Coronary artery (tissue), 2 donors: ENCODE measurements at regions not wholly inside any gene's neighbourhood (a gene's known extent, or its start where the extent isn't known, plus 50 kb on each side); places are given as distances from the start of the nearest gene placed in this dataset.
"Not testable (repeated sequence)": the region's sequence is repeated elsewhere in the genome, so short reads cannot be mapped to it uniquely, and the experiment has no call there.

Source experiments
- DNase-seq: peaks from one replicate; pipeline ENCODE4 v3.0.0-alpha.2; 2017; ENCODE audit warnings: low spot score
- H3K27ac ChIP-seq, 2 donors: fragments of 200-600 bp; sonication (generic); one replicate each; pipeline ENCODE4 v1.5.1; 2016 to 2019
- H3K4me3 ChIP-seq: fragments of 200-600 bp; sonication (generic); 2 replicates; pipeline ENCODE4 v1.5.1; 2016; ENCODE audit warnings: mild to moderate bottlenecking, moderate library complexity
- TF ChIP-seq, protein P1 (sequence below): fragments of 200-600 bp; sonication (generic); IDR thresholded peaks from one replicate; pipeline ENCODE4 v1.5.1; 2019; ENCODE audit warnings: antibody characterized with exemption

DNA sequence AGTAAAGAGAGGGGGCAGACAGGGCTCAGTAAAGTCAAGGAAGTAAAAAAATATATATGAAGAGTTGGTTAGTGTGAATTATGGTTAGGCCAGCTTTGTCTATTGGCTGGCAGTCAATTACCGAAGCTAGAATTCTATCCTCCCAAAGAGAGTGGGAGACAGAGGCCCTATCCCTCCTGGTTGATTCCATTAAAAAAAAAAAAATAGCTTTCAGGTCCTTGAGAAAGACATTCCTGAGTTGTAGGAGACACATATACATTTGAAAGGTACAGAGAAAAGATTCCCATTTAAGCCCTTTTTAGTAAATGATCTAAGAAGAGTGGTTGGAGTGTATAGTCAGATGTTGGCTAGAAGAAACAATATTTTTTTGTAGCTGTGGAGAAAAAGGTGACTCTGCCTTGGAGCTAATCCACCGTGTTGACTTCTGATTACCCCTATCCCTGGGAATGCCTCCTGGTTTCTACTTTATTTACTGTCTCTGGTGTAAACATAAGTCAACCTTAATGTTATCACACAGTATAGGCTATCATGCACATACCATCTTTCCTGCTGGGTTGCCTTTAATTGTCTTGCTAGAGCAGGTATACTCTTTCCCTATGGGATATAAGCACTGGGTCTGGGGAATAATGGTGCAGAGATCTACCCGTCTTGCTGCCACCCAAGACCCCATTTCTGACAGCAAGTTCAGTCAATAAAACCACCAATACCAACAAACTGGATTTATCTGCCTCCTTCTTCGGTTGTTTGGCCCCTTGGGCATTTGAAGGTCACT, 859.9 kb upstream of the ATXN7L3B start:
- no peak for DNase-seq
- TF ChIP-seq, protein P1, sequence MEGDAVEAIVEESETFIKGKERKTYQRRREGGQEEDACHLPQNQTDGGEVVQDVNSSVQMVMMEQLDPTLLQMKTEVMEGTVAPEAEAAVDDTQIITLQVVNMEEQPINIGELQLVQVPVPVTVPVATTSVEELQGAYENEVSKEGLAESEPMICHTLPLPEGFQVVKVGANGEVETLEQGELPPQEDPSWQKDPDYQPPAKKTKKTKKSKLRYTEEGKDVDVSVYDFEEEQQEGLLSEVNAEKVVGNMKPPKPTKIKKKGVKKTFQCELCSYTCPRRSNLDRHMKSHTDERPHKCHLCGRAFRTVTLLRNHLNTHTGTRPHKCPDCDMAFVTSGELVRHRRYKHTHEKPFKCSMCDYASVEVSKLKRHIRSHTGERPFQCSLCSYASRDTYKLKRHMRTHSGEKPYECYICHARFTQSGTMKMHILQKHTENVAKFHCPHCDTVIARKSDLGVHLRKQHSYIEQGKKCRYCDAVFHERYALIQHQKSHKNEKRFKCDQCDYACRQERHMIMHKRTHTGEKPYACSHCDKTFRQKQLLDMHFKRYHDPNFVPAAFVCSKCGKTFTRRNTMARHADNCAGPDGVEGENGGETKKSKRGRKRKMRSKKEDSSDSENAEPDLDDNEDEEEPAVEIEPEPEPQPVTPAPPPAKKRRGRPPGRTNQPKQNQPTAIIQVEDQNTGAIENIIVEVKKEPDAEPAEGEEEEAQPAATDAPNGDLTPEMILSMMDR: no peak
- no peak overlapping the region for H3K27ac ChIP-seq
- no peak overlapping the region for H3K4me3 ChIP-seq

DNA sequence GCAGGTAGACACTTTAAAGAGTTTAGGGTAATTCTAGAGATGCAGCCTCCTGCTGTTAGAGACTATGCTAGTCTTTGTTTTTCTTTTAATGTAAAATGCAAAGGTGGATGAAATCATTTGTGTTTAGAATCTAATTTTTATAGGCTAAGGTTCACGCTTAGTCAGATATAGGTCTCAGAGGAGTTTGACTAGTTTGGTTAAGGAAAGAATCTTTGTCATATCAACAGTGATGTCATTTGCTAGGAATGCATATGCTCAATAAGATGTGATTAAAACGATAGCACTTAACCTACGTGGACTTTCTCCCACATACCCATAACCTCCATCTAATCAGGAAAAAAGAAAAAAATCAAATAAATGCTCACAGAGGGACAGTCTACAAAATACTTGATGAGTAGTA, 859.3 kb upstream of the ATXN7L3B start:
- no peak overlapping the region for H3K27ac ChIP-seq
- no peak overlapping the region for H3K4me3 ChIP-seq
- TF ChIP-seq, protein P1: no peak
- DNase-seq: no peak

DNA sequence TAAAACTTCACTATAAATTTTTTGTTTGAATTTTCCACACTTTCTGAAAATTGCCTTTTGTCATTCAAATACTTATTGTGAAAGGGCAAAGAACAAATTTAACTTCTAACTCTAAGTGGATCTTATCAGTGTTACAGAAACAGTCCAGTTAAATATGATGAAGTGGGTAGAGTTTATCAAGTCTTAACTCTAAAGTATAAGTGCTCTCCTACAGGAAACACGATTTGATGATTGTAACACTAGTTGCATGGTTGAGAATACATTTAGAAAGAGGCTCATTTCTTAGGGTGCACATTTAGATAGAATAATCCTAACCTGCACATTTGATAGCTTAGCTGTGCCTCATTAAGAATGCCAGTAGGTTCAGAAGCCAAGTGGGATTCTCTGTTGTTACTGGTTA, 838.3 kb upstream of the ATXN7L3B start:
- TF ChIP-seq, protein P1: no peak
- Histone ChIP-seq H3K27ac (no peak overlapping the region), H3K4me3 (no peak overlapping the region)
- no peak for DNase-seq

DNA sequence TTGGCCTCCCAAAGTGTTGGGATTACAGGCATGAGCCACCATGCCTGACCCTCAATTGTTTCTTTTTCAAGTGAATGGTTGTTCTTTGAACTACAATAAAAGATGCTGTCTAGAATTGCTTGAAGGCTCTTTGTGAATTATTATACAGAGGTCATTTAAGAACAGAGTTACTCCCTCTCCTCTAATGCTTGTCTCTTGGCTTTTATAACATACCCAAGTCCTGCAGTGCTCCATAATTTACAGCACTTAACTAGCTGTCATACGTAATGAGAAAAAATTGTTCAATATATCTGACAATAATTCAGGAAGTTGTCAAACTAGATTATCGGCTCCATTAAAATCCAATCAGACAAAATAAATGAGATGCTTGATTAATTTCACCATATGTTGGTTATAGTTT, 823.0 kb upstream of the ATXN7L3B start:
- no peak overlapping the region for H3K27ac ChIP-seq
- TF ChIP-seq, protein P1: no peak
- no peak for DNase-seq
- no peak overlapping the region for H3K4me3 ChIP-seq

DNA sequence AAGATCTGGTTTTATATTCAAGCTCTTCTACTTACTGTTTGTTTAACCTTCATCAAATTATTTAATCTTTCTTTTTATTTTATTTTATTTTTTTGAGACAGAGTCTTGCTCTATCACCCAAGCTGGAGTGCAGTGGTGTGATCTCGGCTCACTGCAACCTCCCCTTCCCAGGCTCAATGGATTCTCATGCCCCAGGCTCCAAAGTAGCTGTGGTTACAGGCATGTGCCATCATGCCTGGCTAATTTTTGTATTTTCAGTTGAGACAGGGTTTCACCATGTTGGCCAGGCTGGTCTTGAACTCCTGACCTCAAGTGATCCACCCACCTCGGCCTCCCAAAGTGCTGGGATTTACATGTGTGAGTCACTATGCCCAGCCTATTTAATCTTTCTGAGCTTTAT, 821.5 kb upstream of the ATXN7L3B start:
- H3K27ac ChIP-seq, DNase-seq, H3K4me3 ChIP-seq: not testable (repeated sequence)

DNA sequence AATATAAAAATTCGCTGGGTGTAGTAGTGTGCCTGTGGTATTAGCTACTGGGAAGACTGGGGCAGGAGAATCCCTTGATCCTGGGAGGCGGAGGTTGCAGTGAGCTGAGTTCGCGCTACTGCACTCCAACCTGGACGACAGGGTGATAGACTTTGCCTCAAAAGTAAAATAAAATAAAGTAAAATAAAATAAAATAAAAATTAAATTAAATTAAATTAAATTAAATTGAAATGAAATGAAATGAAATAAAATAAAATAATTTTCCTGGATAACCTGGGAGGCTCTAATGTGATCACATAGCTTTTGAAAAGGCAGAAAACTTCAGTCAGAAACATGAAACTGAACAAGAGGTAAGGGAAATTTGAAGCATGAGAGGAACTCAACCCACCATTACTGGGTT, 818.4 kb upstream of the ATXN7L3B start:
- DNase-seq: no peak
- H3K27ac ChIP-seq: no peak overlapping the region
- TF ChIP-seq, protein P1: no peak
- H3K4me3 ChIP-seq: no peak overlapping the region

DNA sequence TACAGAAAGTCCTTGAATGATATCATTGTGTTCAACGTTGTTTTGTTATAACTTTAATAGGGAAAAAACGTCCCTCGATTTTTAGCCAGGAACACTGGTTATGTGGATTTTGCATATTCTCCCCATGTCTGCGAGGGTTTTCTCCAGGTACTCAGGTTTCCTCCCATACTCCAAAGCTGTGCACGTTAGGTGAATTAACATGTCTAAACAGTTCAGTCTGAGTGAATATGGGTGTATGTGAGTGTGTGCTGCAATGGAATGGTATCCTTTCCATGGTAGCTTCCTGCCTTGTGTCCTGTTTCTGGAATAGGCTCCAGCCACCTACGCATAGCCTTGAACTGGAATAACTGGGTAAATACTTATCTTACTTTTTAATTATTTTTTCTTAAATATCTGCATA, 810.8 kb upstream of the ATXN7L3B start:
- TF ChIP-seq, protein P1: no peak
- no peak for DNase-seq
- H3K27ac ChIP-seq: no peak overlapping the region
- H3K4me3 ChIP-seq: no peak overlapping the region
